Type B pancreatic cell (in vitro differentiated cells): ENCODE measurements at regions not wholly inside any gene's neighbourhood (a gene's known extent, or its start where the extent isn't known, plus 50 kb on each side); places are given as distances from the start of the nearest gene placed in this dataset.

ENCODE experiments used
- DNase-seq: peaks from one replicate; pipeline ENCODE4 v3.0.0; 2021; ENCODE audit warnings: mixed read lengths; ENCODE audit not compliant: unreplicated experiment; ENCODE audit errors: extremely low spot score
- H3K27ac Mint-ChIP-seq: 2 replicates; pipeline ENCODE4 v1.8.0; 2021; ENCODE audit warnings: mild to moderate bottlenecking, mixed read lengths
- H3K27me3 Mint-ChIP-seq: 2 replicates; pipeline ENCODE4 v1.8.0; 2021; ENCODE audit warnings: mixed read lengths
- H3K36me3 Mint-ChIP-seq: 2 replicates; pipeline ENCODE4 v1.8.0; 2021; ENCODE audit warnings: mixed read lengths
- H3K4me1 Mint-ChIP-seq: one replicate; pipeline ENCODE4 v1.8.0; 2021; ENCODE audit warnings: mixed read lengths; ENCODE audit not compliant: unreplicated experiment
- H3K4me3 Mint-ChIP-seq: 2 replicates; pipeline ENCODE4 v1.8.0; 2021; ENCODE audit warnings: mild to moderate bottlenecking, mixed read lengths
- H3K9me3 Mint-ChIP-seq: 2 replicates; pipeline ENCODE4 v1.8.0; 2021; ENCODE audit warnings: mixed read lengths
- TF ChIP-seq, protein P1 (sequence below): fragments of 200-600 bp; sonication (generic); conservative IDR thresholded peaks from 2 replicates; pipeline ENCODE4 v1.5.0; 2021; ENCODE audit warnings: antibody characterized with exemption, mild to moderate bottlenecking

DNA sequence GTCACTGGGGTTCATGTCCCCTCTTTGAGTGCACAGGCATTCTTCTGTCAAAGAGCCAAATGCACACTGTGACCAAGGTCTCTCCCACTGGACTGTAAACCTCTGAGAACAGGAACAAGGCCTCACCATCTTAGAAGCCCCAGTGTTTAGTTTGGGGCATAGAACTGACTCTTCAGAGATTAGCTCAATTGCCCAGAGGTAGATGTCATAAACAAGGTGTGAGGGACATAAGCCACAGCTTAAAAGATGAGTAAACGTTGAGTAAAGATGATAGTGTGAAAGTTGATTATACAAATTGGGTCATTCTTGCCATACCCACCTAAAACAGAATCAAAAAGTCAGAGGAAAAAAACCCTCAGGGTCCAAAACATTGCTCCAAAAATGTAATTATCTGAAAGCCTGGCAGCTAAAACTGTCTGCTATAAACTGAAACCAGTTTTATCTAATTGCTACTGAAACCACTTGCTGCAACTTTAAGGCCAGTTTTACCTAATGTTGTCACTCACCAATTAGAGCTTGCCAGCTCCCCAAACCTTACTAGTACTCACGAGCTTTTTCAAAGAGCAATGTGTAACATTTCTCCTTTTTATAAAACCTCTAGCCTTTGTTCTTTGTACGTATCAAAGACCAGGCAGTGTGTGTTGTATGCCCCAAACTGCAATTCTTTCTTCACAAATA lies 415.2 kb downstream of the RAP2B start:
- H3K27ac Mint-ChIP-seq = no peak overlapping the region
- no peak overlapping the region for H3K4me3 Mint-ChIP-seq
- H3K9me3 Mint-ChIP-seq = no peaks in the 10 kb centered on the region
- no peaks in the 10 kb centered on the region for H3K4me1 Mint-ChIP-seq
- TF ChIP-seq, protein P1, sequence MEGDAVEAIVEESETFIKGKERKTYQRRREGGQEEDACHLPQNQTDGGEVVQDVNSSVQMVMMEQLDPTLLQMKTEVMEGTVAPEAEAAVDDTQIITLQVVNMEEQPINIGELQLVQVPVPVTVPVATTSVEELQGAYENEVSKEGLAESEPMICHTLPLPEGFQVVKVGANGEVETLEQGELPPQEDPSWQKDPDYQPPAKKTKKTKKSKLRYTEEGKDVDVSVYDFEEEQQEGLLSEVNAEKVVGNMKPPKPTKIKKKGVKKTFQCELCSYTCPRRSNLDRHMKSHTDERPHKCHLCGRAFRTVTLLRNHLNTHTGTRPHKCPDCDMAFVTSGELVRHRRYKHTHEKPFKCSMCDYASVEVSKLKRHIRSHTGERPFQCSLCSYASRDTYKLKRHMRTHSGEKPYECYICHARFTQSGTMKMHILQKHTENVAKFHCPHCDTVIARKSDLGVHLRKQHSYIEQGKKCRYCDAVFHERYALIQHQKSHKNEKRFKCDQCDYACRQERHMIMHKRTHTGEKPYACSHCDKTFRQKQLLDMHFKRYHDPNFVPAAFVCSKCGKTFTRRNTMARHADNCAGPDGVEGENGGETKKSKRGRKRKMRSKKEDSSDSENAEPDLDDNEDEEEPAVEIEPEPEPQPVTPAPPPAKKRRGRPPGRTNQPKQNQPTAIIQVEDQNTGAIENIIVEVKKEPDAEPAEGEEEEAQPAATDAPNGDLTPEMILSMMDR = no peak
- no peaks in the 10 kb centered on the region for H3K27me3 Mint-ChIP-seq
- DNase-seq = no peak
- H3K36me3 Mint-ChIP-seq = no peaks in the 10 kb centered on the region

DNA sequence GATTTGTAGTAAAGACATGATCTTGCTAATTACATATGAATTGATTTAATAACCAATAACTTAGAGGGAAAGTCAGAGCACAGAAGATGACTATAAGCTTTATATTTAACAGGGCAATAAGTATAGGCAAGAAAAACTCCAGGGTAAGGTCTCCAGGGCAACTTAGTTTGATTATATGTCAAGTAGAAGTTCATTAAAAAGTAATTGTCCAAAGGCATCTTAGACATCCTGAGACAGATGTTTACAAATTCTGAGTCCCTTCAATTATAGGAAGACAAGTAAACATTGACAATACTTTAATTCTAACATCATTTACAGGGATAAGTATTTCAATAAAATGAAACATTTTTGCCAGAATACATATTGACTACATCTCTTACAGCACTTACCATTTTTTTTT lies 416.0 kb downstream of the RAP2B start:
- H3K9me3 Mint-ChIP-seq = no peaks in the 10 kb centered on the region
- no peak for DNase-seq
- TF ChIP-seq, protein P1 = no peak
- H3K4me1 Mint-ChIP-seq = no peaks in the 10 kb centered on the region
- H3K27ac Mint-ChIP-seq = no peak overlapping the region
- H3K4me3 Mint-ChIP-seq = no peak overlapping the region
- H3K27me3 Mint-ChIP-seq = no peaks in the 10 kb centered on the region
- H3K36me3 Mint-ChIP-seq = no peaks in the 10 kb centered on the region

DNA sequence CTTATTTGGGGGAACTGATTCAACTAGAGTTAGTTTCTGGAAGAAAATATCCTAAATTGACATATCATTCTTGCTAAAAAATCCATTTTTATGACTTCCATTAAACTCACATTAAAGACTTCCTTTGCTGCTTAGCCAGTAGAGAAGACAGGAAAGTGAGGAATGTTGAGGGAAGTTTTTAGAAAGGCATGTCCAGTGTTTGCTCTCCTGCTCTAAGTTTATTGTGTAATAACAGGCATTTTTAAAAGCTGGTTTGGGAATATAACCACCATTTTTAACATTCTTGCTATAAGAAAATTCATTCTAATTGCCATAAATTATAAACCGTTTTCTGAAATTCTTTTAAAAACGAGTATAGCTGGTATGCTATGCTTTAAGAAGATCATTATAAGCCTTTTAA lies 428.0 kb downstream of the RAP2B start:
- Mint-ChIP-seq H3K27ac (no peak overlapping the region), H3K36me3 (no peaks in the 10 kb centered on the region), H3K4me1 (no peaks in the 10 kb centered on the region), H3K4me3 (no peak overlapping the region), H3K9me3 (no peaks in the 10 kb centered on the region), H3K27me3 (no peaks in the 10 kb centered on the region)
- no peak for DNase-seq
- TF ChIP-seq, protein P1 = no peak

DNA sequence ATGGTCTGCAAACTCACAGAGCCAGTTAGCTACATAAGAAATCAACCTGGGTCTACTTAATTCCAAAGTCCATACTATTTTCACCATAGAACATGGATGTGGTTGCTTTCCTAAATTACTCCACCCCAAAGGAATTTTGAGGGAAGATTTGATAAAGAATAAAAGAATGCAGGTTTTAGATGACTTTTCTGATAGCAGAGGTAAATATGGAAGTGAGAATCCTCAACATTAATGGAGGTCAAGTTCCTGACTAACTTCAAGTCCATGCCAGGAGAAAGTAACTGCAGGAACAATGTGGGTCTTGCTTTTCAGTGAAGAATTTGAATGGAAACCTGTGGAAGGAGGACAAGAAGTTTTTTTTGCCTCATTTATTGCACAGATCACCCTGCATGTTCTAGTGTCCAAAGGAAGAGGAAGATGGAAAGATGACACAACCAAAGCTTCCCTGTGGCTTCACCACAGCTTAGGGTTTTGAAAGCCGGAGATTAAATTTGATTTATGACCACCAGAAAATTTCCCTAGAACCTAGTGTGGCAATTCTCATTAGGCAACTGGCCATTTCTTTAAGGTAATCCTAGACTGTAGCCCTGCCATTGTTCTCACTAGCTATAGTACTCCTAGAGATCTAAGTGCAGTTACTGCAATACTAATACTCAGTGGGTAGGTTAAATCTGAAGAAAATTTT lies 429.7 kb downstream of the RAP2B start:
- H3K4me1 Mint-ChIP-seq = no peaks in the 10 kb centered on the region

DNA sequence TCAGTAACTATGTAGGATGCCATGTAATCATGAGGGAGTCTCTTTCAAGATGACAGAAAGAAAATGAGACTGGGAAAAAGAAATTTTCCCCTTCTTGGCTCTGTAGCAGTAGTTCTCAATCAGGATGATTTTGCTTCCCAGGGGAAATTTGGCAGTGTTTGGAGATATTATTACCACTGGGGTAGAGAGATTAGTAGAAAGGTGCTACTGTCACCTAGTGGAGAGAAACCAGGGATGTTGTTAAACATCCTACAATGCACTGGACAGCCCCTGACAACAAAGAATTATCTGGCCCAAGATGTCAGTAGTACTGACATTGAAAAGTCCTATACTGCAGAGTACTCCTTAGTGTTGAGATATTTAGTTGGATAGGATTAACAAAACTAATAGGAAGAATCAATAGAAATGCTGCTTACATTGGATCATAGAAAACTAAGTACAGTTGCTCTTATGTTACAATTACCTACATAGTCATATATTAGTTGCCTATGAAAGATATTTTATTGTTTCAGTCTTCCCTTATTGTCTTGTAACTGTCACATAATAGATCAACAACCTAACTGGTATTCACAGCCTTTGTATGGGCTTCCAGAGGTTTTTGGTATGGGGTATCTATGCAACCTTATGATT lies 433.3 kb downstream of the RAP2B start:
- DNase-seq = no peak
- H3K36me3 Mint-ChIP-seq = no peaks in the 10 kb centered on the region

More for the DNA sequence above, 429.7 kb downstream of the RAP2B start:
- H3K36me3 Mint-ChIP-seq = no peaks in the 10 kb centered on the region
- H3K27me3 Mint-ChIP-seq = no peaks in the 10 kb centered on the region
- DNase-seq = no peak
- no peak overlapping the region for H3K4me3 Mint-ChIP-seq
- TF ChIP-seq, protein P1 = no peak
- H3K27ac Mint-ChIP-seq = no peak overlapping the region
- no peaks in the 10 kb centered on the region for H3K9me3 Mint-ChIP-seq

More for the DNA sequence above, 433.3 kb downstream of the RAP2B start:
- Mint-ChIP-seq H3K4me3 (no peak overlapping the region), H3K27me3 (no peaks in the 10 kb centered on the region), H3K27ac (no peak overlapping the region), H3K9me3 (no peaks in the 10 kb centered on the region), H3K4me1 (no peaks in the 10 kb centered on the region)
- TF ChIP-seq, protein P1 = peak; percentile 63
